Inferior parietal cortex (tissue), 1 donor: ENCODE measurements at regions not wholly inside any gene's neighbourhood (a gene's known extent, or its start where the extent isn't known, plus 50 kb on each side); places are given as distances from the start of the nearest gene placed in this dataset.
A peak's percentile ranks its signal among the peaks of the same experiment; 100 is the strongest.

Source experiments
- DNase-seq: peaks from one replicate; pipeline ENCODE4 v3.0.0-alpha.2; 2016; ENCODE audit errors: extremely low spot score

- no peak for DNase-seq
These were observed 292.7 kb upstream of the TARS1 start for GRCh38 chr5:33148076-33148513.

- DNase-seq: peak; percentile 52
These were observed 287.4 kb upstream of the TARS1 start for GRCh38 chr5:33153372-33153771.

GRCh38 chr5:33153831-33154230, 286.9 kb upstream of the TARS1 start:
- no peak for DNase-seq

GRCh38 chr5:33160871-33161270, 279.9 kb upstream of the TARS1 start:
- no peak for DNase-seq

- no peak for DNase-seq
These were observed 279.3 kb upstream of the TARS1 start for GRCh38 chr5:33161421-33161820.

- DNase-seq: no peak
These were observed 278.7 kb upstream of the TARS1 start for GRCh38 chr5:33162057-33162456.

GRCh38 chr5:33166522-33166921, 274.2 kb upstream of the TARS1 start:
- no peak for DNase-seq

- DNase-seq: no peak
These were observed 273.8 kb upstream of the TARS1 start for GRCh38 chr5:33166948-33167347.

GRCh38 chr5:33167541-33167940, 273.2 kb upstream of the TARS1 start:
- DNase-seq: no peak

- no peak for DNase-seq
These were observed 270.4 kb upstream of the TARS1 start for GRCh38 chr5:33170411-33170810.

- no peak for DNase-seq
These were observed 266.4 kb upstream of the TARS1 start for GRCh38 chr5:33174383-33174782.

- no peak for DNase-seq
These were observed 261.5 kb upstream of the TARS1 start for GRCh38 chr5:33179301-33179700.

- no peak for DNase-seq
These were observed 259.9 kb upstream of the TARS1 start for GRCh38 chr5:33180900-33181299.

GRCh38 chr5:33182986-33183385, 257.8 kb upstream of the TARS1 start:
- no peak for DNase-seq

- no peak for DNase-seq
These were observed 256.4 kb upstream of the TARS1 start for GRCh38 chr5:33184367-33184766.

GRCh38 chr5:33188089-33188488, 252.7 kb upstream of the TARS1 start:
- no peak for DNase-seq

- no peak for DNase-seq
These were observed 245.9 kb upstream of the TARS1 start for GRCh38 chr5:33194914-33195313.

GRCh38 chr5:33195431-33196165, 245.2 kb upstream of the TARS1 start:
- DNase-seq: no peak

GRCh38 chr5:33198836-33199235, 241.9 kb upstream of the TARS1 start:
- no peak for DNase-seq

GRCh38 chr5:33203931-33204330, 236.8 kb upstream of the TARS1 start:
- no peak for DNase-seq

GRCh38 chr5:33205079-33205478, 235.7 kb upstream of the TARS1 start:
- DNase-seq: no peak

GRCh38 chr5:33205727-33206410, 234.9 kb upstream of the TARS1 start:
- no peak for DNase-seq

- DNase-seq: no peak
These were observed 233.7 kb upstream of the TARS1 start for GRCh38 chr5:33206962-33207506.
